HG03066 (cell line): ENCODE measurements at regions not wholly inside any gene's neighbourhood (a gene's known extent, or its start where the extent isn't known, plus 50 kb on each side); places are given as distances from the start of the nearest gene placed in this dataset.
"Not testable (repeated sequence)": the region's sequence is repeated elsewhere in the genome, so short reads cannot be mapped to it uniquely, and the experiment has no call there.

Experiments used
- ATAC-seq: cut with Tn5 transposase; IDR thresholded peaks from one replicate; pipeline ENCODE4 v1.9.1; 2021; ENCODE audit warnings: low read depth; ENCODE audit not compliant: unreplicated experiment

- ATAC-seq = no peak
Measured at GRCh38 chr10:43926875-43927406, 278.3 kb upstream of the ZNF32 start.

GRCh38 chr10:43926371-43926770, 277.7 kb upstream of the ZNF32 start:
- ATAC-seq = no peak

- ATAC-seq = no peak
Measured at GRCh38 chr10:43925793-43926192, 277.1 kb upstream of the ZNF32 start.

- ATAC-seq = no peak
Measured at GRCh38 chr10:43923328-43923727, 274.6 kb upstream of the ZNF32 start.

GRCh38 chr10:43922335-43923280, 273.9 kb upstream of the ZNF32 start:
- no peak for ATAC-seq

- ATAC-seq = no peak
Measured at GRCh38 chr10:43921881-43922280, 273.2 kb upstream of the ZNF32 start.

GRCh38 chr10:43921478-43921877, 272.8 kb upstream of the ZNF32 start:
- ATAC-seq = no peak

- not testable (repeated sequence) for ATAC-seq
Measured at GRCh38 chr10:43920236-43920758, 271.6 kb upstream of the ZNF32 start.

GRCh38 chr10:43913676-43914235, 265.1 kb upstream of the ZNF32 start:
- ATAC-seq = no peak

GRCh38 chr10:43912469-43912868, 263.8 kb upstream of the ZNF32 start:
- no peak for ATAC-seq

GRCh38 chr10:43906490-43906889, 257.8 kb upstream of the ZNF32 start:
- ATAC-seq = no peak

GRCh38 chr10:43905512-43906236, 257.0 kb upstream of the ZNF32 start:
- ATAC-seq = no peak

- no peak for ATAC-seq
Measured at GRCh38 chr10:43904844-43905243, 256.2 kb upstream of the ZNF32 start.

- no peak for ATAC-seq
Measured at GRCh38 chr10:43904301-43904700, 255.6 kb upstream of the ZNF32 start.

- ATAC-seq = no peak
Measured at GRCh38 chr10:43903451-43903850, 254.8 kb upstream of the ZNF32 start.

GRCh38 chr10:43902842-43903241, 254.2 kb upstream of the ZNF32 start:
- ATAC-seq = no peak

GRCh38 chr10:43901744-43902504, 253.2 kb upstream of the ZNF32 start:
- ATAC-seq = no peak

- ATAC-seq = no peak
Measured at GRCh38 chr10:43901302-43901701, 252.6 kb upstream of the ZNF32 start.

GRCh38 chr10:43900571-43900970, 251.9 kb upstream of the ZNF32 start:
- no peak for ATAC-seq
